Thyroid gland (tissue), 4 donors: ENCODE measurements at regions not wholly inside any gene's neighbourhood (a gene's known extent, or its start where the extent isn't known, plus 50 kb on each side); places are given as distances from the start of the nearest gene placed in this dataset.
A peak's percentile ranks its signal among the peaks of the same experiment; 100 is the strongest.

Experiments
- DNase-seq, 2 donors: peaks; one replicate each; pipeline ENCODE4 v3.0.0-alpha.2; 2019
- H3K27ac ChIP-seq, 3 donors: fragments of 200-600 bp; sonication (generic); 1 replicate in 2 of 3; 2 replicates in 1 of 3; pipeline ENCODE4 v1.5.1; 2016 to 2019; ENCODE audit warnings: mild to moderate bottlenecking in 1 of 3, moderate library complexity in 1 of 3
- H3K27me3 ChIP-seq: fragments of 200-600 bp; sonication (generic); one replicate; pipeline ENCODE4 v1.5.1; 2019
- H3K36me3 ChIP-seq, 2 donors: fragments of 200-600 bp; sonication (generic); one replicate each; pipeline ENCODE4 v1.5.1; 2016 to 2019
- H3K4me1 ChIP-seq, 2 donors: fragments of 200-600 bp; sonication (generic); one replicate each; pipeline ENCODE4 v1.5.1; 2017 to 2019
- H3K4me3 ChIP-seq, 3 donors: fragments of 200-600 bp; sonication (generic); replicated peaks in 1 of 3; 1 replicate in 2 of 3; 2 replicates in 1 of 3; pipeline ENCODE4 v1.5.1; 2016; ENCODE audit warnings: mild to moderate bottlenecking in 1 of 3
- H3K9me3 ChIP-seq: fragments of 200-600 bp; sonication (generic); one replicate; pipeline ENCODE4 v1.5.1; 2017
- POLR2A ChIP-seq, 2 donors: fragments of 450-650 bp; IDR thresholded peaks; one replicate each; pipeline ENCODE4 v1.6.1; 2017; ENCODE audit warnings: antibody characterized with exemption in 2 of 2, mild to moderate bottlenecking in 2 of 2, moderate library complexity in 1 of 2
- WGBS, 2 donors: methylation state at CpG; one replicate each; pipeline ENCODE4 v1.1.5; 2017; 5-methylcytosine and 5-hydroxymethylcytosine counted together
- intact Hi-C: fragments of 100-400 bp; cut with DNase I; formaldehyde crosslinking; loops from one replicate; pipeline ENCODE4 v1.15.1; 2023
- TF ChIP-seq, protein P1 (sequence below), 6 experiments: fragments of 200-600 bp in 3 of 6; fragments of 450-650 bp in 3 of 6; sonication (generic) in 3 of 6; IDR thresholded peaks; one replicate each; pipeline ENCODE4 v1.5.1; 2016 to 2019; ENCODE audit warnings: antibody characterized with exemption in 6 of 6, mild to moderate bottlenecking in 2 of 6, inconsistent platforms in 1 of 6, moderate library complexity in 1 of 6

DNA sequence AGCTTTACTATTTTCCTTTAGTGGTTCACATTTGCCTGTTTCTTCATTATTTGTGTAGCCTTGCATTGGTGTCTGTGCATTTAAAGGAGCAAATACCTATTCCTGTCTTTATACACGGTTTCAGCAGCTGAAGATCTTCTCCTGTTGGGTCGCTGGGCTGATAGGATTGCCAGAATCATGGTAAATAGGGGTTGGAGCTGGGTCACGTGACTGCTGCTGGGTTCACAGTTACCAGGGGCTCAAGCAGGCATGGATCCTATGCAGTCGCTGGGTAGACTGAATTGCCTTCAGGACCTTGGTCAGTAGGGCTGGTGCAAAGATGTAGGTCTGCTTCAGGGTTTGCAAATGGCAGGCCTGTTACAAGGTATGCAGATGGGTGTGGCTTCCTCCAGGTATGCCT is 398.4 kb downstream of the RPS29 start:
- H3K4me3 ChIP-seq = no peak overlapping the region
- 71 to 92% methylated on average over 4 of the region's 4 CpGs for WGBS, 2 donors
- intact Hi-C loops = no loop called here
- TF ChIP-seq, protein P1, sequence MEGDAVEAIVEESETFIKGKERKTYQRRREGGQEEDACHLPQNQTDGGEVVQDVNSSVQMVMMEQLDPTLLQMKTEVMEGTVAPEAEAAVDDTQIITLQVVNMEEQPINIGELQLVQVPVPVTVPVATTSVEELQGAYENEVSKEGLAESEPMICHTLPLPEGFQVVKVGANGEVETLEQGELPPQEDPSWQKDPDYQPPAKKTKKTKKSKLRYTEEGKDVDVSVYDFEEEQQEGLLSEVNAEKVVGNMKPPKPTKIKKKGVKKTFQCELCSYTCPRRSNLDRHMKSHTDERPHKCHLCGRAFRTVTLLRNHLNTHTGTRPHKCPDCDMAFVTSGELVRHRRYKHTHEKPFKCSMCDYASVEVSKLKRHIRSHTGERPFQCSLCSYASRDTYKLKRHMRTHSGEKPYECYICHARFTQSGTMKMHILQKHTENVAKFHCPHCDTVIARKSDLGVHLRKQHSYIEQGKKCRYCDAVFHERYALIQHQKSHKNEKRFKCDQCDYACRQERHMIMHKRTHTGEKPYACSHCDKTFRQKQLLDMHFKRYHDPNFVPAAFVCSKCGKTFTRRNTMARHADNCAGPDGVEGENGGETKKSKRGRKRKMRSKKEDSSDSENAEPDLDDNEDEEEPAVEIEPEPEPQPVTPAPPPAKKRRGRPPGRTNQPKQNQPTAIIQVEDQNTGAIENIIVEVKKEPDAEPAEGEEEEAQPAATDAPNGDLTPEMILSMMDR (IDR thresholded peaks at IDR 0.05) = no peak
- no peak for TF ChIP-seq POLR2A (IDR thresholded peaks at IDR 0.05)
- no peak overlapping the region for H3K27ac ChIP-seq
- H3K36me3 ChIP-seq = no peaks in the 10 kb centered on the region
- H3K27me3 ChIP-seq = no peaks in the 10 kb centered on the region
- H3K9me3 ChIP-seq = no peaks in the 10 kb centered on the region
- no peaks in the 10 kb centered on the region for H3K4me1 ChIP-seq
- DNase-seq = no peak

DNA sequence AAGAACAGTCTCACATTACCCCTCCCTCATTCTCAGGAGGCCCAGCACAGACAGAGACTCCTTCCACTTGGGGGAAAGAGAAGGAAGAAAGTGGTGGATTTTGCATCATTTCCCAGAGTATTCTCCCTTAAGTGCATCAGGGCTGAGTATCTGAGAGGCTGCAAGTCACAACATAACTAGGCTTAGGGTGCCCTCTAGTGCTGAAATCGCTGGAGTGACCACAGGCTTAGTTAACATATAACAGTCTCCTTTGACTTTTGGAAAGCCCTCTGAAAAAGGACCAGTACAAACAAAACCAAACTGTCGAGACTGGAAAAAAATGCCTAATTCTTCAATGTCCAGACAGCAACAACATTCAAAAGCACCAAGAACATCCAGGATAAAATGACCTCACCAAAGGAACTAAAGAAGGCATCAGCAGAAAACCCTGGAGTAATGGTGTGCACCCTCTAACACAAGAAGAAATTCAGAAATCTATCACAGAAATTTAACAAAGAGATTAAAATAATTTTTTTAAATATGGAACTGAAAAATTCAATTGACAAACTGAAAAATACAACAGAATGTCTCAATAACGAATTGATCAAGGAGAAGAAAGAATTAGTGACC is 412.3 kb downstream of the RPS29 start:
- DNase-seq = peak; percentile 73 to 74
- no peaks in the 10 kb centered on the region for H3K27me3 ChIP-seq
- no peak overlapping the region for H3K4me3 ChIP-seq
- no peaks in the 10 kb centered on the region for H3K36me3 ChIP-seq
- no peaks in the 10 kb centered on the region for H3K9me3 ChIP-seq
- TF ChIP-seq, protein P1 (IDR thresholded peaks at IDR 0.05) = peak in 5 of 6 experiments; percentile 9 to 69 (median 59)
- no peak for TF ChIP-seq POLR2A (IDR thresholded peaks at IDR 0.05)
- no peak overlapping the region for H3K27ac ChIP-seq
- H3K4me1 ChIP-seq = no peaks in the 10 kb centered on the region
- WGBS, 2 donors = 17 to 30% methylated on average over 3 of the region's 3 CpGs
- intact Hi-C loops = no loop called here

DNA sequence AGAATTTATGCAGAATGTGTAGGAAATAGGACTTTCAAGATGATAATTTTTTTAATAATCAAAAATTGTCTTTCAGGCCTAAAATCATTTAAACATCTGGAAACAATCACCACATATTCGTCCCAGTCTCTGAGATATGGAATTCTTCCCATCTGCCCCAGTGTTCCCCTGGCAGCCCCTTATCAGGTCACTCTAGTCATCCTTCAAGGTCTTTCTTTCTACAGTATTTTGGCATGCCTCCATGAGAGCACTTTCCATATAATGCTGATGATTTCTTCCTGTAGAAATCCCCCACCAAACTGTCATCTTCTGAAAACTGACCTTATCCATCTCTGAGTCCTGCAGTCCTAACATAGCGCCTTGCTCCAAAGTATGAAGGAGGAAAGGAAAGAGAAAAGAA is 422.1 kb downstream of the RPS29 start:
- DNase-seq = no peak
- no peak overlapping the region for H3K4me3 ChIP-seq
- intact Hi-C loops = no loop called here
- H3K4me1 ChIP-seq = peaks cover 0 to 4% of the 10 kb centered on the region in 2 donors
- TF ChIP-seq POLR2A (IDR thresholded peaks at IDR 0.05) = no peak
- TF ChIP-seq, protein P1 (IDR thresholded peaks at IDR 0.05) = no peak
- no peaks in the 10 kb centered on the region for H3K36me3 ChIP-seq
- no peaks in the 10 kb centered on the region for H3K27me3 ChIP-seq
- 63 to 83% methylated on average over 2 of the region's 2 CpGs for WGBS, 2 donors
- no peaks in the 10 kb centered on the region for H3K9me3 ChIP-seq
- H3K27ac ChIP-seq = no peak overlapping the region

DNA sequence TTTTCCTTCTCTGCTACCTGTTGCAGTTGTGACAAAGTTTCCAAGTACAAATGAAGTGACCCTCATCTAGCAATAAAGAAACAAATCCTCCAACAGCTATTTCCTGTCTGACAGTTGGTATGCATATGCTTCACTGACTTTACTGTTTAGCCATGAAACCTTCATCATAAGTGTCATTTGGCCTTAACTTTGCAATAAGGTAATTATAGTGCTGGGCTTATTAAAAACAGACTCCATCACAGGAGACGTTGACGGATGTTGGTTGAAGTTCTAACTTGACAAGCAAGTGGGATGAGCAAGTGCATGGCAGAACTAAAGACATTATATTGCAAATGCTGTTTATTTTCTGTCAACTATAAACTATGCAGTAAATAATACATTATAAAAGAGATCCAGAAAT is 425.2 kb downstream of the RPS29 start:
- WGBS, 2 donors = 51 to 57% methylated on average over 2 of the region's 2 CpGs
- Histone ChIP-seq H3K4me3 (no peak overlapping the region), H3K9me3 (no peaks in the 10 kb centered on the region), H3K27ac (no peak overlapping the region), H3K27me3 (no peaks in the 10 kb centered on the region), H3K36me3 (no peaks in the 10 kb centered on the region), H3K4me1 (peaks cover 0 to 4% of the 10 kb centered on the region in 2 donors)
- DNase-seq = no peak
- TF ChIP-seq POLR2A (IDR thresholded peaks at IDR 0.05) = no peak
- TF ChIP-seq, protein P1 (IDR thresholded peaks at IDR 0.05) = no peak
- intact Hi-C loops = no loop called here

DNA sequence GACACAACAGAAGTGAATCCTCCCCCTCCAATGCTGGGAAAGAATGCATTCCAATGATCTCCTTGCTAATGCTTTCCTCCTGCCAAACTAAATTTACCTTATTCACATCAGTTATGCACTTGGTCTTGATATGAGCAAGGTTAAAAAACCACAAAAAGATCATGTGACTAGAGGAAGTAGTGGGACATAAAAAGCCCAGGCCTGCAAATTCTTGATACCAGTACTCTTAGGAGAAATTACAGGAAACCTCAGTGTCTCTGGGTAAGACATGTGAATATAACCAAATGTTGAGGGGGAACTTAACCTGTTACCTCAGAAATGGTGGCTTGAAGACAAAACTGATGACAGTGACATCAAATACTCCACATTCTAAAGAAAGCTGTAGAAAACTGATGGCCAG is 427.1 kb downstream of the RPS29 start:
- TF ChIP-seq, protein P1 (IDR thresholded peaks at IDR 0.05) = no peak
- TF ChIP-seq POLR2A (IDR thresholded peaks at IDR 0.05) = no peak
- intact Hi-C loops = no loop called here
- Histone ChIP-seq H3K27ac (no peak overlapping the region), H3K4me3 (no peak overlapping the region), H3K4me1 (peaks cover 0 to 4% of the 10 kb centered on the region in 2 donors), H3K36me3 (no peaks in the 10 kb centered on the region), H3K9me3 (no peaks in the 10 kb centered on the region), H3K27me3 (no peaks in the 10 kb centered on the region)
- no peak for DNase-seq
